ENCODE measurements at regions not wholly inside any gene's neighbourhood (a gene's known extent, or its start where the extent isn't known, plus 50 kb on each side); places are given as distances from the start of the nearest gene placed in this dataset.
"Not testable (repeated sequence)": the region's sequence is repeated elsewhere in the genome, so short reads cannot be mapped to it uniquely, and the experiment has no call there.

DNA sequence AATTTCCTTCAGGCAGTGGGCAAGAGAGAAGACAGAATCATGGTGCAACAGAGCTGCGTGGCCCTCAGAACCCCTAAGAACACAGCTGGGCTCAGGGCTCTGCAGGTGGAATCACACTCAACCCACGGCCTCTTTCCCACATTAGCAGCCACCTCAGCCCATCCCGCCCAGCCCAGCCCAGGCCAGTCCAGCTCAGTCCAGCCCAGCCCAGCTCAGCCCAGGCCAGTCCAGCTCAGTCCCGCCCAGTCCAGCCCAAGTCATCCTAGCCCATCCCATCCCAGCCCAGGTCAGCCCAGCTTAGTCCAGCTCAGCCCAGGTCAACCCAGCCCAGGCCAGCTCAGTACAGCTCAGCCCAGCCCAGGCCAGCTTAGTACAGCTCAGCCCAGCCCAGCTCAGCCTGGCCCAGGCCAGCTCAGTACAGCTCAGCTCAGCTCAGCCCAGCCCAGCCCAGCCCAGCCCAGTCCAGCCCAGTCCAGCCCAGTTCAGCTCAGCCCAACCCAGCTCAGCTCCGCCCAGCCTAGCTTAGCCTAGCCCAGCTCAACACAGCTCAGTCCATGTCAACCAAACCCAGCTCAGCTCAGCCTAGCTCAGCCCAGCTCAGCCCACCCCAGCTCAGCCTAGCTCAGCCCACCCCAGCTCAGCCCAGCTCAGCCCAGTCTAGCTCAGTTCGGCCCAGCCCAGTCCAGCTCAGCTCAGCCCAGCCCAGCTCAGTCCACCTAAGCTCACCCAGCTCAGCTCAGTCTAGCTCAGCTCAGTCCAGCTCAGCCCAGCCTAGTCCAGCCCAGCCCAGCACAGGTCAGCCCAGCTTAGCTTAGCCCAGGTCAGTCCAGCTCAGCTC lies 183.1 kb downstream of the TMEM121 start:
- no peak overlapping the region for H3K4me3 ChIP-seq (ENCODE audit: control insufficient read depth, low read depth, low read length)
- no peak for TF ChIP-seq CTCF (IDR thresholded peaks at IDR 0.05; ENCODE audit: control insufficient read depth, insufficient read depth, low read depth, low read length, missing control alignments)
- DNase-seq (ENCODE audit: low read depth): no peak

- DNase-seq (ENCODE audit: low read depth): no peak
These were observed 184.0 kb downstream of the TMEM121 start for GRCh38 chr14:105710119-105711043.

GRCh38 chr14:105711044-105711620 lies 184.7 kb downstream of the TMEM121 start:
- no peak for TF ChIP-seq CTCF (IDR thresholded peaks at IDR 0.05; ENCODE audit: control insufficient read depth, insufficient read depth, low read depth, low read length, missing control alignments)
- no peak overlapping the region for H3K4me3 ChIP-seq (ENCODE audit: control insufficient read depth, low read depth, low read length)
- no peak for DNase-seq (ENCODE audit: low read depth)

More at GRCh38 chr14:105710119-105711043, 184.0 kb downstream of the TMEM121 start:
- TF ChIP-seq CTCF (IDR thresholded peaks at IDR 0.05; ENCODE audit: control insufficient read depth, insufficient read depth, low read depth, low read length, missing control alignments): no peak
- no peak overlapping the region for H3K4me3 ChIP-seq (ENCODE audit: control insufficient read depth, low read depth, low read length)

DNA sequence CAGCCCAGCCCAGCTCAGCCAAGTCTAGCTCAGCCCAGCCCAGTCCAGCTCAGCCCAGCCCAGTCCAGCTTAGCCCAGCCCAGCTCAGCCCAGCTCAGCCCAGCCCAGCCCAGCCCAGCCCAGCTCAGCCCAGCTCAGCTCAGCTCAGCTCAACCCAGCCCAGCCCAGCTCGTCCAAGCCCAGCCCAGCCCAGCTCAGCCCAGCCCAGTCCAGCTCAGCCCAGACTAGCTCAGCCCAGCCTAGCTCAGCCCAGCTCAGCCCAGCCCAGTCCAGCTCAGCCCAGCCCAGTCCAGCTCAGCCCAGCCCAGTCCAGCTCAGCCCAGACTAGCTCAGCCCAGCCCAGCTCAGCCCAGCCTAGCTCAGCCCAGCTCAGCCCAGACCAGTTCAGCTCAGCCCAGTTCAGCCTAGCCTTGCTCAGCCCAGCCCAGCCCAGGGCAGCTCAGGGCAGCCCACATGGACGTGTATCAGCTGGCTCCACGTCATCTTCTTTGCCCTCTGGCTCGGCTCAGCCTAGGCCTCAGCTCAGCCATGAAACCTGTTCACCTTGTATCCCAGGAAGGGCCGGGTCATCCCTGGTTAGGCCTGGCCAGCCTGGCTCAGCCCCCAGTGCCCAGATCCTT lies 185.6 kb downstream of the TMEM121 start:
- no peak for DNase-seq (ENCODE audit: low read depth)
- H3K4me3 ChIP-seq (ENCODE audit: control insufficient read depth, low read depth, low read length): no peak overlapping the region
- TF ChIP-seq CTCF (IDR thresholded peaks at IDR 0.05; ENCODE audit: control insufficient read depth, insufficient read depth, low read depth, low read length, missing control alignments): no peak

DNA sequence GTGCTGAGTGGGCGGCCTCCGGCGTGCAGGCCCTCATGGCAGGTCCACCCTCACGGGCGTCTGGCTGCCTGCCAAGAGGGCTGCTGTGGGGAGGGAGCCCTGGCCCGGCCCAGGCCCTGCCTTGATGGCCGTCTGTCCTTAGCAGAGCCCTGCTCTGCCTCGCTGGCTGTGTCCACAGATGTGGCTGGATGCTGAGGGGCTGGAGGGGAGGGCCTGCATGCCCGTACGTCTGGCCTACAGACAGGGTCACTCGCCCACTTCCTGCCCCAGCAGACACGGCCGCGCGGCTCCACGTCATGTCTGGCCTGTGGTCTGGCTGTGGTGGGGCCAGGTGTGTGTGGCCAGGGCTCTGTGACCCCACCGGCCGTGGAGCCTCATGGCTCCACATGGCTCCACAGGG lies 186.3 kb downstream of the TMEM121 start:
- not testable (repeated sequence) for H3K4me3 ChIP-seq (ENCODE audit: control insufficient read depth, low read depth, low read length); DNase-seq (ENCODE audit: low read depth)

DNA sequence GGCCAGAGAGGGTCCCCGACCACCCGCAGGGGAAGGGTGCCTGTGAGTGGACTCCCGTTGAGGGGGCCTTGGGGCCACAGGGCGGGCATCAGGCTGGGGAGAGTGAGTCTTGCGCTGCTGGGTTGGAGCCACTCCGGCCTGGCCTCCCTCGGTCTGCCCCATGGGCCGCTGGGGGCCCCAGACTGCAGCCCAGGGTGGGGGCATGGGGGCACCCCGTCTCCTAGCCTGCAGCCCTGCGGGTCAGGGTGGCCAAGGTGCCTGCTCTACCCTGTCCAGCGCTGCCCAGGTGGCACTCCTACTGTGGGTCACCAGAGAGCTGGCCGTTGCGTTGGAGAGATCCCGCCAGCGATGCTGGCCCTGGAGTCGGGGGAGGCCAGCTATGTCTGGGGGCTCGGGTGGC lies 186.8 kb downstream of the TMEM121 start:
- not testable (repeated sequence) for H3K4me3 ChIP-seq (ENCODE audit: control insufficient read depth, low read depth, low read length); DNase-seq (ENCODE audit: low read depth)

DNA sequence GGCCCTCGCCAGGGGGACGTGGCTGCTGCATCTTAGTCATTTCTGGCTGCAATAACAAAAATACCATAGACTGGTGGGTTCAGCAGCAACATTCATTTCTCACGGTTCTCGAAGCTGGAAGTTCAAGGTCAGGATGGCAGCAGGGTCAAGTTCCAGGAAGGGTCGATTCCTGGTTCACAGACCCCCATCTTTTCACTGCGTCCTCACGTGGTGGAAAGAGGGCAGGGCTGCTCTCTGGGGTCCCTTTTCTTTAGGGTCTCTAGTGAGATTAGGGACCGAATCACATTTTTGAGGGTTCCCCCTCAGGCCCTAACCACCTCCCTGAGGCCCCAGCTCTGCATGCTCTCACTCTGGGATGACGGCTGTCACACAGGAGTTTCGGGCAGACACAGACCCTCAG lies 187.5 kb downstream of the TMEM121 start:
- H3K4me3 ChIP-seq (ENCODE audit: control insufficient read depth, low read depth, low read length); DNase-seq (ENCODE audit: low read depth): not testable (repeated sequence)

GRCh38 chr14:105718787-105719186 lies 192.4 kb downstream of the TMEM121 start:
- H3K4me3 ChIP-seq (ENCODE audit: control insufficient read depth, low read depth, low read length); DNase-seq (ENCODE audit: low read depth): not testable (repeated sequence)

- H3K4me3 ChIP-seq (ENCODE audit: control insufficient read depth, low read depth, low read length); DNase-seq (ENCODE audit: low read depth): not testable (repeated sequence)
These were observed 193.7 kb downstream of the TMEM121 start for GRCh38 chr14:105720106-105720505.

- DNase-seq (ENCODE audit: low read depth); H3K4me3 ChIP-seq (ENCODE audit: control insufficient read depth, low read depth, low read length): not testable (repeated sequence)
These were observed 194.6 kb downstream of the TMEM121 start for GRCh38 chr14:105720852-105721601.

DNA sequence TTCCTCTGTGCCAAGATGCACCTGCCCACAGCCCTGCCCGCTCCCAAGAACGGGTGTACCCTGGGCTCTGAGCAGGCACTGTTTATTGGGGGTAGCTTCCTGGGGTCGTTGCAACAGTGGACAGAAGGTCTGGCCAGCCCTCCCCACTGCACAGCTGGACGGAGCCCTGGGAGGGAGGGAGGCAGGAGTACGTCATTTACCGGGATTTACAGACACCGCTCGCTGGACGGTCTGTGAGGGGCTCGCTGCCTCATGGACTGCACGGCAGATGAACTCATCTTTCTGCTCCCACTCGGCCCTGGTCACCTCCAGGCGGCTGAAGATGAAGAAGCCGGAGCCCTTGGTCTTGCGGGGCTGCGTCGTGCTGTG lies 195.2 kb downstream of the TMEM121 start:
- DNase-seq (ENCODE audit: low read depth); H3K4me3 ChIP-seq (ENCODE audit: control insufficient read depth, low read depth, low read length): not testable (repeated sequence)
